ENCODE measurements at regions not wholly inside any gene's neighbourhood (a gene's known extent, or its start where the extent isn't known, plus 50 kb on each side); places are given as distances from the start of the nearest gene placed in this dataset.

DNA sequence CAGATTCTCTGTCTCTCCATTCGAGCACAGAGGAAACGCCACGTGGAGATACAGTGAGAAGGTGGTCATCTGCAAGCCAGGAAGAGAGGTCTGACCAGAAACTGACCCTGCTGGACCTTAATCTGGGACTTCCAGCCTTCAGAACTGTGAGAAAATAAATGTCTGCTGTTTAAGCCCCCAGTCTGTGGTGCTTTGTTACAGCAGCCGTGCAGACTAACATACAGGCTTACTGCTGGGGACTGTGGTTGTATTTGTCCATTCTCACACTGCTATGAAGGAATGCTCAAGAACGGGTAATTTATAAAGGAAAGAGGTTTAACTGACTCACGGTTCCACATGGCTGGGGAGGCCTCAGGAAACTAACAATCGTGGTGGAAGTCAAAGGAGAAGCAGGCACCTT lies 432.7 kb downstream of the IRS1 start:
- no peak overlapping the region for H3K27ac ChIP-seq
- 83% methylated on average over 7 of the region's 7 CpGs for WGBS
- no peaks in the 10 kb centered on the region for H3K27me3 ChIP-seq
- H3K4me1 ChIP-seq = no peaks in the 10 kb centered on the region
- H3K36me3 ChIP-seq = no peaks in the 10 kb centered on the region
- H3K9me3 ChIP-seq = no peaks in the 10 kb centered on the region
- H3K4me3 ChIP-seq = no peak overlapping the region
- TF ChIP-seq, protein P1, sequence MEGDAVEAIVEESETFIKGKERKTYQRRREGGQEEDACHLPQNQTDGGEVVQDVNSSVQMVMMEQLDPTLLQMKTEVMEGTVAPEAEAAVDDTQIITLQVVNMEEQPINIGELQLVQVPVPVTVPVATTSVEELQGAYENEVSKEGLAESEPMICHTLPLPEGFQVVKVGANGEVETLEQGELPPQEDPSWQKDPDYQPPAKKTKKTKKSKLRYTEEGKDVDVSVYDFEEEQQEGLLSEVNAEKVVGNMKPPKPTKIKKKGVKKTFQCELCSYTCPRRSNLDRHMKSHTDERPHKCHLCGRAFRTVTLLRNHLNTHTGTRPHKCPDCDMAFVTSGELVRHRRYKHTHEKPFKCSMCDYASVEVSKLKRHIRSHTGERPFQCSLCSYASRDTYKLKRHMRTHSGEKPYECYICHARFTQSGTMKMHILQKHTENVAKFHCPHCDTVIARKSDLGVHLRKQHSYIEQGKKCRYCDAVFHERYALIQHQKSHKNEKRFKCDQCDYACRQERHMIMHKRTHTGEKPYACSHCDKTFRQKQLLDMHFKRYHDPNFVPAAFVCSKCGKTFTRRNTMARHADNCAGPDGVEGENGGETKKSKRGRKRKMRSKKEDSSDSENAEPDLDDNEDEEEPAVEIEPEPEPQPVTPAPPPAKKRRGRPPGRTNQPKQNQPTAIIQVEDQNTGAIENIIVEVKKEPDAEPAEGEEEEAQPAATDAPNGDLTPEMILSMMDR (IDR thresholded peaks at IDR 0.05) = no peak
- TF ChIP-seq EP300 (IDR thresholded peaks at IDR 0.05) (no peak), POLR2A (IDR thresholded peaks at IDR 0.05) (no peak), POLR2AphosphoS5 (IDR thresholded peaks at IDR 0.05) (no peak)
- no peak for DNase-seq (ENCODE audit: low spot score in 2 of 2)

DNA sequence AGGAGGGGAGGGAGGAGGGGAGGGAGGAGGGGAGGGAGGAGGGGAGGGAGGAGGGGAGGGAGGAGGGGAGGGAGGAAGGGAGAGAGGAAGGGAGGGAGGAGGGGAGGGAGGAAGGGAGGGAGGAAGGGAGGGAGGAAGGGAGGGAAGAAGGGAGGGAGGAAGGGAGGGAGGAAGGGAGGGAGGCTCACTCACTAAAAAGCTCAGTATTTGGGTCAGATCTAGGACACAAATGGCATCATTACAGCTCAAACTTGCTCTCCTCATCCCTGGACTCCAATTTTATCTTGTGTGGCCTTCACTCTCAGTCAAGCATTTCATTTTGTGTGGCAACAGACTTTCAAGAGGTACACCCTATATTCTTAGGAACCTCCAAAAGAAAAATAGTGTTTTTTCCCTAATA lies 435.4 kb downstream of the IRS1 start:
- no peak overlapping the region for H3K27ac ChIP-seq
- no peaks in the 10 kb centered on the region for H3K9me3 ChIP-seq
- H3K4me3 ChIP-seq = no peak overlapping the region
- no peaks in the 10 kb centered on the region for H3K4me1 ChIP-seq
- no peak for DNase-seq (ENCODE audit: low spot score in 2 of 2)
- H3K27me3 ChIP-seq = no peaks in the 10 kb centered on the region
- TF ChIP-seq, protein P1 (IDR thresholded peaks at IDR 0.05) = no peak
- H3K36me3 ChIP-seq = no peaks in the 10 kb centered on the region

DNA sequence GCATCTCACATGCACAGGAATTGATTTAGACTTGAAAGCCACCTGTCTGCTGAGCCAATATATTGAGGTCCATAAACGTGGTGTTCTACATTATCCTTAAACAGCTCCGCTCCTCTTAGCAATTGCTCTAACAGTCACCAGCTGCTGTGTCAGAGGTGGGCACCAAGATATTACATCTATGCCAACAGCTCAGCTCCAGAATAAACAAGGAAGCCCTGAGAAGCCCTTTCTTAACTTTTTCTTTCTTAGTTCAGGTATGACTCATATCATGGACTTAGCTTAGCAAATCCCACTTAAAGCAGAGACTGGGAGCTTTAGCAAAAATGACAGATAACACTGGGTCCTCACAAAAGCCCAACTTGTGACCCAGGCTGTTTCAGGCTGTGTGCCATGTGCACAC lies 436.6 kb downstream of the IRS1 start:
- 76% methylated on average over 2 of the region's 2 CpGs for WGBS
- Histone ChIP-seq H3K4me1 (no peaks in the 10 kb centered on the region), H3K36me3 (no peaks in the 10 kb centered on the region), H3K27ac (no peak overlapping the region), H3K27me3 (no peaks in the 10 kb centered on the region), H3K9me3 (no peaks in the 10 kb centered on the region), H3K4me3 (no peak overlapping the region)
- no peak for DNase-seq (ENCODE audit: low spot score in 2 of 2)
- TF ChIP-seq, protein P1 (IDR thresholded peaks at IDR 0.05) = no peak
- TF ChIP-seq POLR2A (IDR thresholded peaks at IDR 0.05) (no peak), EP300 (IDR thresholded peaks at IDR 0.05) (no peak), POLR2AphosphoS5 (IDR thresholded peaks at IDR 0.05) (no peak)

DNA sequence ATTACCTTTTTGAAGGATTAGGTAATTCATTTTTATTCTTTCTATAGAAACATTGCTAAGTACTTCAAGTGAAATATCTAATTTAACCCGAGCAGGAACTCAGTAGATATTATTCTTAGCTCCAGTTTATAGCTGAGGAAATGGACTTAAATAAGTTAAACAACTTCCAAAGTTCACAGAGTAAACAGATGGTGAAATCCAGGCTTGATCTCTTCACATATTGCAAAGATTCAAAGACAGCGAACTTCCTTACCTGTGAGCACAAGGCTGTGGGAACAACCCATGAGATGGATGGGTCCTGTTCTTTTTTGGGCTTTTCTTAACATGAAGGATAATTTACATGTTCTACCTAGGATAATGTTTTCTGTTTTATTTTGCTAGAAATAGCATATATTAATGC lies 439.0 kb downstream of the IRS1 start:
- TF ChIP-seq POLR2AphosphoS5 (IDR thresholded peaks at IDR 0.05) (no peak), EP300 (IDR thresholded peaks at IDR 0.05) (no peak)
- H3K27me3 ChIP-seq = no peaks in the 10 kb centered on the region
- WGBS = 80% methylated on average over 2 of the region's 2 CpGs

DNA sequence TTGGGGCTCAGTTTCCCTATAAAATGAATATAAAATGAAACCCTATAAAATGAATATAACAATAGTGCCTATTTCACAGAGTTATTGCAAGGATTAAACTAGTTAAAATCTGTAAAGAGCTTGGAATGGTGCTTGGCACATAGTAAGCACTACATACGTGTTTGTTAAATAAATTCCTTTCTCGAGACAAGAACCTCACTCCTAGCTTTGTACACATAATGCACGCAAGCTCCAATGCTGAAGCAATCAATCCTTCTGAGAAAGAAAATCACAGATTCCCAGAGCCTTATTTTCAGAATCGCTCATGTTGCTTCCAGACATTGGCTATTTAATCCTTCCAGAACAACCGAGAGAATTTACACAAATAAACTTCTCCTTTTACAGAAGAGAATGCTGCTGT lies 440.9 kb downstream of the IRS1 start:
- H3K36me3 ChIP-seq = no peaks in the 10 kb centered on the region
- H3K4me1 ChIP-seq = peaks cover 2% of the 10 kb centered on the region
- 67% methylated on average over 5 of the region's 5 CpGs for WGBS
- no peak overlapping the region for H3K27ac ChIP-seq
- no peak overlapping the region for H3K4me3 ChIP-seq
- H3K9me3 ChIP-seq = no peaks in the 10 kb centered on the region
- TF ChIP-seq POLR2A (IDR thresholded peaks at IDR 0.05) (no peak), EP300 (IDR thresholded peaks at IDR 0.05) (no peak), POLR2AphosphoS5 (IDR thresholded peaks at IDR 0.05) (no peak)
- TF ChIP-seq, protein P1 (IDR thresholded peaks at IDR 0.05) = no peak
- no peaks in the 10 kb centered on the region for H3K27me3 ChIP-seq
- no peak for DNase-seq (ENCODE audit: low spot score in 2 of 2)

More for the DNA sequence above, 439.0 kb downstream of the IRS1 start:
- Histone ChIP-seq H3K27ac (no peak overlapping the region), H3K4me3 (no peak overlapping the region), H3K9me3 (no peaks in the 10 kb centered on the region), H3K36me3 (no peaks in the 10 kb centered on the region), H3K4me1 (peaks cover 2% of the 10 kb centered on the region)
- DNase-seq (ENCODE audit: low spot score in 2 of 2) = no peak

DNA sequence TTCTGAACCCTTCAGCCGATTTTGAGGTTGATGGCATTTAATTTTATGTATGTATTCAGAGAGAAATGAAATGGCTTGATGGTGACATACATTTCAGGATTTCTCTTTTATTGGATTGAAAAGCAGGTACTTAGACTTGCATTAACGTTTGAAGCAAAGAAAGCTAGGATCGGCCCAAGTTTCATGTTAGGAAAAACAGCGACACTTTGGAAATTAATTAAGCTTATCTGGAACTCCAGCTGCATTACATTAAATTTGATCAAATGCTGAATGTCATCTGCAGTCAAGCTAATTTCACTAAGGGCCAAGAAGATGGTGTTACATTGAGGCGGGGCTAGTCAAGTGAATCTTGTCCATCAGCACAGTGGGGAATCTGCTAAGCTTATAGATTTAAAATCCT lies 441.8 kb downstream of the IRS1 start:
- no peaks in the 10 kb centered on the region for H3K36me3 ChIP-seq
- H3K4me3 ChIP-seq = no peak overlapping the region
- WGBS = 91% methylated on average over 5 of the region's 5 CpGs
- DNase-seq (ENCODE audit: low spot score in 2 of 2) = no peak
- H3K27ac ChIP-seq = no peak overlapping the region
- H3K9me3 ChIP-seq = no peaks in the 10 kb centered on the region
- H3K27me3 ChIP-seq = no peaks in the 10 kb centered on the region
- peaks cover 2% of the 10 kb centered on the region for H3K4me1 ChIP-seq
- TF ChIP-seq EP300 (IDR thresholded peaks at IDR 0.05) (no peak), POLR2A (IDR thresholded peaks at IDR 0.05) (no peak), POLR2AphosphoS5 (IDR thresholded peaks at IDR 0.05) (no peak)
- TF ChIP-seq, protein P1 (IDR thresholded peaks at IDR 0.05) = no peak
